Small intestine (tissue), 7 donors: ENCODE measurements at regions not wholly inside any gene's neighbourhood (a gene's known extent, or its start where the extent isn't known, plus 50 kb on each side); places are given as distances from the start of the nearest gene placed in this dataset.

Experiments
- DNase-seq, 2 donors: peaks; one replicate each; pipeline versions ENCODE4 v3.0.0 to v3.0.0-alpha.2; 2013
- FAIRE-seq: peaks from 2 replicates; lab custom pipeline; 2012; peaks lifted over from hg19 to GRCh38; lab: Jason Lieb, UNC
- H3K27ac ChIP-seq, 3 donors: one replicate each; pipeline ENCODE4 v1.5.1; 2013; ENCODE audit warnings: low read length in 2 of 3, mild to moderate bottlenecking in 2 of 3, control low read depth in 1 of 3, inconsistent platforms in 1 of 3, low read depth in 1 of 3, moderate library complexity in 1 of 3
- H3K27me3 ChIP-seq, 3 donors: one replicate each; pipeline ENCODE4 v1.6.1; 2013; ENCODE audit warnings: low read length in 3 of 3, inconsistent platforms in 1 of 3; ENCODE audit not compliant: control insufficient read depth in 3 of 3, insufficient read depth in 3 of 3
- H3K36me3 ChIP-seq, 3 donors: one replicate each; pipeline ENCODE4 v1.6.1; 2013; ENCODE audit warnings: low read length in 3 of 3, inconsistent platforms in 1 of 3, low read depth in 1 of 3, mild to moderate bottlenecking in 1 of 3, moderate library complexity in 1 of 3; ENCODE audit not compliant: control insufficient read depth in 3 of 3, insufficient read depth in 2 of 3
- H3K4me1 ChIP-seq, 3 donors: one replicate each; pipeline ENCODE4 v1.6.1; 2013; ENCODE audit warnings: low read length in 2 of 3, inconsistent platforms in 1 of 3, low read depth in 1 of 3, mild to moderate bottlenecking in 1 of 3, moderate library complexity in 1 of 3; ENCODE audit not compliant: control insufficient read depth in 3 of 3, insufficient read depth in 2 of 3
- H3K4me3 ChIP-seq, 3 donors: one replicate each; pipeline ENCODE4 v1.5.1; 2013; ENCODE audit warnings: low read length in 3 of 3, control low read depth in 1 of 3, inconsistent platforms in 1 of 3, low read depth in 1 of 3, mild to moderate bottlenecking in 1 of 3, moderate library complexity in 1 of 3
- H3K9me3 ChIP-seq, 2 donors: one replicate each; pipeline ENCODE4 v1.6.1; 2013; ENCODE audit warnings: low read depth in 1 of 2, low read length in 1 of 2; ENCODE audit not compliant: control insufficient read depth in 2 of 2, insufficient read depth in 1 of 2
- WGBS, 3 donors: extraction: QIAGEN DNeasy Blood & Tissue Kit; methylation state at CpG; one replicate each; pipeline ENCODE4 v1.1.7; 2013; 5-methylcytosine and 5-hydroxymethylcytosine counted together
- donor health status: healthy with polysubstance abuse.
- donor health status: control.
- donor health status: control.
- donor health status: Bipolar disorder and iron deficiency.
- donor health status: healthy.

DNA sequence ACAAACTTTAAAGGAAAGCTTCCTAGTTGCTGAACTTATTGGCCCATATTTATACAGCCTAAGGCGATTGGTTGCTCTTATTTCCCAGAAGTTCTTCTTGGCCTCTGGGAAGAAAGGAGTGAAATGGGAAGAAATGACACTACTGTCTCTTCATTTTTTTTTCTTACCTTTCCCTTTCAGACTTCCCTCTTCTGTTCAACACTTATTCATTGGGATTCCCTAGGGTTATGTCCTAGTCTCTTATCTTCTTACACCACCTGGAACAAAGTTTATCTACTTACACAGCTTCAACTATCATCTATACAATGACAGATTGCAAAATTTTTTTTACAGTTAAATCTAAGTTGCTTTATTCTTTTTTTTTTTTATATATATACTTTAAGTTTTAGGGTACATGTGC lies 68.0 kb downstream of the SNX12 start:
- H3K27ac ChIP-seq = no peak overlapping the region
- no peaks in the 10 kb centered on the region for H3K36me3 ChIP-seq
- no peak for DNase-seq
- no peaks in the 10 kb centered on the region for H3K4me1 ChIP-seq
- no peak for FAIRE-seq
- no peaks in the 10 kb centered on the region for H3K9me3 ChIP-seq
- H3K27me3 ChIP-seq = no peaks in the 10 kb centered on the region
- 60 to 72% (median 61%) methylated on average over 1 of the region's 1 CpG for WGBS, 3 donors
- no peak overlapping the region for H3K4me3 ChIP-seq

DNA sequence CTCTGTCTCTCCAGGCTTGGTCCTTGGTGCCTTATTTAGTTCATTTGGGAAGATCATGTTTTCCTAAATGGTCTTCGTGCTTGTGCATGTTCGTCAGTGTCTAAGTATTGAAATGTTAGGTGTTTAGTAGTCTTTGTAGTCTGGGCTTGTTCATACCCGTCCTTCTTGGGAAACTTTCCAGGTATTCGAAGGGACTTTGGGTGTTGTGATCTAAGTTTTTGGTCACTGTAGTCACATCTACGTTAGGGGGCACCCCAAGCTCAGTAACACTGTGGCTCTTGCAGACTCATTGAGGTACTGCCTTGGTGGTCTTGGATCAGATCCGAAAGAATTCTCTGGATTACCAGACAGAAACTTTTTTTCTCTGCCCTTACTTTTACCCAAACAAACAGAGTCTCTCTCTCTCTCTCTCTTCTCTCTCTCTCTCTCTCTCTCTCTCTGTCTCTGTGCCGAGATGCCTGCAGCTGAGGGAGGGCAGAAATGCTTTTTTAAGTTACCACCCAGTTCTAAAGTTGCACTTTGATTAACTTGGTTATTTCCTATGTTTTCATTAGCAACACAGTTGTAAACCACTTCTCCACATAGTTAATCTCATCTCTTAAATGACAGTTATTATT lies 67.6 kb upstream of the SLC7A3 start:
- no peaks in the 10 kb centered on the region for H3K9me3 ChIP-seq
- DNase-seq (peak; percentile 5 to 23), FAIRE-seq (no peak)
- H3K27me3 ChIP-seq = no peaks in the 10 kb centered on the region
- 16 to 31% (median 27%) methylated on average over 7 of the region's 7 CpGs for WGBS, 3 donors
- no peak overlapping the region for H3K27ac ChIP-seq
- no peak overlapping the region for H3K4me3 ChIP-seq
- no peaks in the 10 kb centered on the region for H3K4me1 ChIP-seq
- no peaks in the 10 kb centered on the region for H3K36me3 ChIP-seq

DNA sequence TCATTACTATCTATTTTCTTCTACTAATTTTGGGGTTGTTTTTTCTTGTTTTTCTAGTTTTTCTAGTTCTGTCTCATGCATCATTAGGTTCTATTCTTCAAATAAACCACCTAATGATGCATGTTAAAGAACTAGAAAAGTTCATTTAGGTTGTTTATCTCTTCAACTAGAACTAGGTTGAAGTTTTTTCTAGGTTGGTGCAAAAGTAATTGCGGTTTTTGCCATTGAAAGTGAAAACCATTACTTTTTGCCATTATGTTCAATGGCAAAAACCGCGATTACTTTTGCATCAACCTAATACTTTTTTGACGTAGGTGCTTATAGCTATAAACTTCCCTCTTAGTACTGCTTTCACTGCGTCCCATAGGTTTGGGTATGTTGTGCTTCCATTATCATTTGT lies 64.4 kb upstream of the SLC7A3 start:
- Histone ChIP-seq H3K4me3 (no peak overlapping the region), H3K9me3 (no peaks in the 10 kb centered on the region), H3K27ac (no peak overlapping the region), H3K27me3 (no peaks in the 10 kb centered on the region), H3K4me1 (no peaks in the 10 kb centered on the region), H3K36me3 (no peaks in the 10 kb centered on the region)
- DNase-seq (no peak), FAIRE-seq (no peak)
- 82 to 94% (median 89%) methylated on average over 5 of the region's 5 CpGs for WGBS, 3 donors

DNA sequence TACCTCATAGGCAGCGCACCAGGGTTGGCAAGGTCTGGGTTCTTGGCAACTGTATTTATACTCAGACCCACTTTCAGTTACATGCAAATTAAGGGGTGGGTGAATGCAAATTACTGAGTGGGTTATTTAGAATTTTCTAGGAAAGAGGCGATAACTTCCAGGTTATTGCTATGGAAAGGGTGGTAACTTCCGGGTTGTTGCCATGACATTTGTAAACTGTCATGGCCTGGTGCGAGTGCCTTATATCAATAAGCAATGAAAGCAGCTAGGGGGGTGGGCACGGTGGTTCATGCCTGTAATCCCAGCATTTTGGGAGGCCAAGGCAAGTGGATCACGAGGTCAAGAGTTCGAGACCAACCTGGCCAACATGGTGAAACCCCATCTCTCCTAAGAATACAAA lies 57.5 kb upstream of the SLC7A3 start:
- H3K27me3 ChIP-seq = no peaks in the 10 kb centered on the region
- no peak overlapping the region for H3K27ac ChIP-seq
- no peak overlapping the region for H3K4me3 ChIP-seq
- 90 to 93% (median 92%) methylated on average over 6 to 7 of the region's 7 CpGs for WGBS, 3 donors
- FAIRE-seq (no peak), DNase-seq (no peak)
- no peaks in the 10 kb centered on the region for H3K36me3 ChIP-seq
- H3K4me1 ChIP-seq = no peaks in the 10 kb centered on the region
- H3K9me3 ChIP-seq = no peaks in the 10 kb centered on the region
